Gastrocnemius medialis (tissue), 4 donors: ENCODE measurements at regions not wholly inside any gene's neighbourhood (a gene's known extent, or its start where the extent isn't known, plus 50 kb on each side); places are given as distances from the start of the nearest gene placed in this dataset.

Source experiments
- ATAC-seq, 2 donors: fragments of 150-250 bp; one replicate each; pipeline ENCODE4 v1.9.1; 2016
- DNase-seq, 2 donors: peaks; one replicate each; pipeline ENCODE4 v3.0.0-alpha.2; 2019
- H3K27ac ChIP-seq, 4 donors: fragments of 200-600 bp; sonication (generic); 1 replicate in 1 of 4; 2 replicates in 3 of 4; pipeline ENCODE4 v1.5.1; 2016 to 2018; ENCODE audit warnings: mild to moderate bottlenecking in 2 of 4, moderate library complexity in 1 of 4
- H3K27me3 ChIP-seq, 3 donors: fragments of 200-600 bp; sonication (generic) in 2 of 3; 1 replicate in 1 of 3; 2 replicates in 2 of 3; pipeline versions ENCODE4 v1.5.1 to v1.6.0; 2016 to 2019; ENCODE audit warnings: mild to moderate bottlenecking in 1 of 3, moderate library complexity in 1 of 3
- H3K36me3 ChIP-seq, 2 donors: fragments of 200-600 bp; sonication (generic) in 1 of 2; one replicate each; pipeline ENCODE4 v1.5.1; 2017 to 2018
- H3K4me1 ChIP-seq, 2 donors: fragments of 200-600 bp; sonication (generic) in 1 of 2; one replicate each; pipeline ENCODE4 v1.5.1; 2016 to 2017; ENCODE audit warnings: mild to moderate bottlenecking in 2 of 2
- H3K4me3 ChIP-seq, 4 donors: fragments of 200-600 bp; sonication (generic) in 3 of 4; 1 replicate in 1 of 4; 2 replicates in 3 of 4; pipeline ENCODE4 v1.5.1; 2016 to 2019; ENCODE audit warnings: mild to moderate bottlenecking in 2 of 4
- H3K9me3 ChIP-seq, 3 donors: fragments of 200-600 bp; sonication (generic) in 2 of 3; 1 replicate in 1 of 3; 2 replicates in 2 of 3; pipeline ENCODE4 v1.5.1; 2016 to 2019
- POLR2A ChIP-seq, 2 donors: fragments of 450-650 bp; IDR thresholded peaks; one replicate each; pipeline ENCODE4 v1.6.1; 2017; ENCODE audit warnings: antibody characterized with exemption in 2 of 2, mild to moderate bottlenecking in 2 of 2, moderate library complexity in 2 of 2
- in situ Hi-C, 4 donors: fragments of 200-750 bp; cut with MboI; loops; one replicate each; pipeline versions ENCODE4 v1.15.0 to v1.8.0; 2017; ENCODE audit warnings: low sequenced_read_pairs in 4 of 4
- intact Hi-C: fragments of 100-400 bp; cut with DNase I; formaldehyde crosslinking; loops from one replicate; pipeline ENCODE4 v1.15.1; 2023; ENCODE audit warnings: low total_unique reads
- TF ChIP-seq, protein P1 (sequence below), 5 experiments: fragments of 450-650 bp in 3 of 5; fragments of 200-600 bp in 2 of 5; sonication (generic) in 2 of 5; IDR thresholded peaks in 4 of 5; conservative IDR thresholded peaks in 1 of 5; 1 replicate in 4 of 5; 2 replicates in 1 of 5; pipeline ENCODE4 v1.5.1; 2016 to 2019; ENCODE audit warnings: antibody characterized with exemption in 5 of 5, mild to moderate bottlenecking in 3 of 5, moderate library complexity in 3 of 5

DNA sequence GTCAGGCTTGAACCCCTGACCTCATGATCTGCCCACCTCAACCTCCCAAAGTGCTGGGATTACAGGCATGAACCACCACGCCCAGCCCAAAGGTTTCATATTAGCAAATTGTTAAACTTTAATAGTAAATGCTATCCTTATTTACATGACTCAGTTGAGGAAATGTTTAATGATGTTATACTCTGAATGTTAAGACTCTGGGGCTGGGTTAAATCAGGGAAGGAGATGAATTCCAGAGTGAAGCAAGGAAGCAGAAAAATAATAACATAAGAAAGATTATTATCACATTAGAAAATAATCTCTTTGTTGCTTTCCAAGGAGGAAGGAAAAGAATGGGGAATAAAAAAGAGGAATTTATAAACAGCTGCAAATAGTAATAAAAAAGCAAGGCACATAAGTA lies 105.3 kb downstream of the PTGS2 start:
- ATAC-seq (no peak), DNase-seq (no peak)
- intact Hi-C loops: no loop called here
- Histone ChIP-seq H3K27me3 (no peaks in the 10 kb centered on the region), H3K36me3 (no peaks in the 10 kb centered on the region), H3K27ac (no peak overlapping the region), H3K4me3 (no peak overlapping the region), H3K9me3 (no peaks in the 10 kb centered on the region), H3K4me1 (no peaks in the 10 kb centered on the region)
- in situ Hi-C loops: no loop called here
- TF ChIP-seq POLR2A (IDR thresholded peaks at IDR 0.05): no peak
- TF ChIP-seq, protein P1, sequence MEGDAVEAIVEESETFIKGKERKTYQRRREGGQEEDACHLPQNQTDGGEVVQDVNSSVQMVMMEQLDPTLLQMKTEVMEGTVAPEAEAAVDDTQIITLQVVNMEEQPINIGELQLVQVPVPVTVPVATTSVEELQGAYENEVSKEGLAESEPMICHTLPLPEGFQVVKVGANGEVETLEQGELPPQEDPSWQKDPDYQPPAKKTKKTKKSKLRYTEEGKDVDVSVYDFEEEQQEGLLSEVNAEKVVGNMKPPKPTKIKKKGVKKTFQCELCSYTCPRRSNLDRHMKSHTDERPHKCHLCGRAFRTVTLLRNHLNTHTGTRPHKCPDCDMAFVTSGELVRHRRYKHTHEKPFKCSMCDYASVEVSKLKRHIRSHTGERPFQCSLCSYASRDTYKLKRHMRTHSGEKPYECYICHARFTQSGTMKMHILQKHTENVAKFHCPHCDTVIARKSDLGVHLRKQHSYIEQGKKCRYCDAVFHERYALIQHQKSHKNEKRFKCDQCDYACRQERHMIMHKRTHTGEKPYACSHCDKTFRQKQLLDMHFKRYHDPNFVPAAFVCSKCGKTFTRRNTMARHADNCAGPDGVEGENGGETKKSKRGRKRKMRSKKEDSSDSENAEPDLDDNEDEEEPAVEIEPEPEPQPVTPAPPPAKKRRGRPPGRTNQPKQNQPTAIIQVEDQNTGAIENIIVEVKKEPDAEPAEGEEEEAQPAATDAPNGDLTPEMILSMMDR (IDR thresholded peaks at IDR 0.05 in 4 of 5, conservative IDR thresholded peaks at IDR 0.05 in 1 of 5): no peak

DNA sequence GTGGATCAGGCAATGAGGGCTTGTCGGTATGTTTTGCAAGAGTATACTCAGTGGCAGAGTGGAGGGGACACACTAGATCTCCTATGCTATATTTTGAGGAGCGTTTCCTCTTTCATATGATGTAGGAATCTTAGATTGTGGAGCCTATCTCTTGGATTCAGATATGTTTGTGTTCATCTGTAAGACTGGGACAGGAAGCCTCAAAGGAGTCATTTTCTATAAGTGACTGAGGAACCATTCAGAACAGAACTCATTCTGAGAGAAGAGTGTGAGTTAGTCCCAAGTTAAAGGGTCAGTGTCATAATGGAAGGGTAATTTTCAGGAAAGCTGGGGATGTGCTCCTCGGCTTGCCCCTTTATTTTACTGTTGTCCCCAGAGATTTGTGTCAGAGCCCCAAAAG lies 107.7 kb downstream of the PTGS2 start:
- ATAC-seq: no peak
- Histone ChIP-seq H3K4me1 (no peaks in the 10 kb centered on the region), H3K9me3 (no peaks in the 10 kb centered on the region), H3K4me3 (no peak overlapping the region), H3K27me3 (no peaks in the 10 kb centered on the region), H3K27ac (no peak overlapping the region), H3K36me3 (no peaks in the 10 kb centered on the region)
- intact Hi-C loops (no loop called here), in situ Hi-C loops (no loop called here)
- no peak for DNase-seq
- TF ChIP-seq, protein P1 (IDR thresholded peaks at IDR 0.05 in 4 of 5, conservative IDR thresholded peaks at IDR 0.05 in 1 of 5): no peak
- TF ChIP-seq POLR2A (IDR thresholded peaks at IDR 0.05): no peak

DNA sequence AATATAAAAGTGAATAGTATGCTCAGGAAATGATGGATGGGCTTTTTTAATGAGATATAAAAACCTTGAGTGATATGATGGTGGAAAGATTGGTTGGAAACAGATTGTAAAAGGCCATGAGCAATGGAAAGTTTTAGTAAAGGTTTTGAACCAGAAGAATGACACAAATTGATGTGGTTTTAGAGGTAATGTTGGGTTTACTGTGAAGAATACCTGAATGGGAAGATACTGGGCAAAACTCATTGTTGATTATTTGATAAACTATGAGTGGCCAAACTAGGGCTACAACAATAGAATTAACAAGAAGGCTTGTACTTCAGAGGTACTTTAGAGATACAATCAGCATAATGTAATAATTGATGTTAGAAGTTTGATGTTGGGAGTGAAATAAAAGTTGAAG lies 108.5 kb downstream of the PTGS2 start:
- no peak overlapping the region for H3K4me3 ChIP-seq
- H3K36me3 ChIP-seq: no peaks in the 10 kb centered on the region
- no peak for ATAC-seq
- no peaks in the 10 kb centered on the region for H3K9me3 ChIP-seq
- intact Hi-C loops (no loop called here), in situ Hi-C loops (no loop called here)
- no peaks in the 10 kb centered on the region for H3K27me3 ChIP-seq
- H3K27ac ChIP-seq: no peak overlapping the region
- TF ChIP-seq, protein P1 (IDR thresholded peaks at IDR 0.05 in 4 of 5, conservative IDR thresholded peaks at IDR 0.05 in 1 of 5): no peak
- no peak for TF ChIP-seq POLR2A (IDR thresholded peaks at IDR 0.05)
- DNase-seq: no peak
- no peaks in the 10 kb centered on the region for H3K4me1 ChIP-seq

DNA sequence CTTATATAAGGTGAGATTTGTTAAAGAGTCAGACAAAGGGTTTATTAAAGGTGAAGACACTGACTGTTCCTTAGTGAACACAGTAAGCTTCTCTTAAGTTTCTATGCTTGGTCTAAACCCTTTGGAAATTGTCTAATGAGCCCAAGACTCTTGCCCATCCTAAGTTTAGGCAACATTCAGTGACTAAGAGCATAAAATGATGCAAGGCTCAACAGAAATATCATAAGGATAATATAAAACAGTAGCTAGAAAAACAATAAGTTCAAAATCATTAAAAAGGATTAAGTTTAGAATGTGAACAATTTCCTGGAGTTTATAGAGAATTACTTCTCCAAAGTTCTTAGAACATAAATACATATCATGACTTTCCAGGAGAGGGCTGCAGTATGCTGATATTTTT lies 108.9 kb upstream of the PDC start:
- no peak for TF ChIP-seq POLR2A (IDR thresholded peaks at IDR 0.05)
- TF ChIP-seq, protein P1 (IDR thresholded peaks at IDR 0.05 in 4 of 5, conservative IDR thresholded peaks at IDR 0.05 in 1 of 5): no peak
- H3K9me3 ChIP-seq: no peaks in the 10 kb centered on the region
- intact Hi-C loops (no loop called here), in situ Hi-C loops (no loop called here)
- no peak for ATAC-seq
- no peak overlapping the region for H3K4me3 ChIP-seq
- no peak overlapping the region for H3K27ac ChIP-seq
- DNase-seq: no peak
- no peaks in the 10 kb centered on the region for H3K27me3 ChIP-seq
- H3K36me3 ChIP-seq: no peaks in the 10 kb centered on the region
- no peaks in the 10 kb centered on the region for H3K4me1 ChIP-seq

DNA sequence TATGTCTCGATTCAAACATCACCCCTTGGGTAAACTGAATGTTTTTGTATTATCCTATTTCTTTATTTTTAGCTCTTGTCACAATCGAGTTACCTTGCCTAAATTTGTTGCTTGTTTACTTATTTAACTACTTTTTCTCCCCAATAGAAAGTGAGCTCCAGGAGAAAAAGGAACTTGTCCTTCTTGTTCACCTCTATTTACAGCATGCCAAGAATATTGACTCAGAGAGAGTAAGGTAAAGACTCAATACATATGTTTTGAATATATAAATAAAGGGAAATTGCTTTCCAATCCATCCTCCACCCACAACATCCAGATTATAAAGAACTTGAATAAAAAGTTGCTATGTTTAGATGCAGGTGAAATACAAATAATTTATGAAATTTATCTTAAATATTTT lies 107.3 kb upstream of the PDC start:
- intact Hi-C loops: no loop called here
- Histone ChIP-seq H3K27me3 (no peaks in the 10 kb centered on the region), H3K4me1 (no peaks in the 10 kb centered on the region), H3K4me3 (no peak overlapping the region), H3K9me3 (no peaks in the 10 kb centered on the region), H3K36me3 (no peaks in the 10 kb centered on the region), H3K27ac (no peak overlapping the region)
- ATAC-seq (no peak), DNase-seq (no peak)
- TF ChIP-seq, protein P1 (IDR thresholded peaks at IDR 0.05 in 4 of 5, conservative IDR thresholded peaks at IDR 0.05 in 1 of 5): no peak
- no peak for TF ChIP-seq POLR2A (IDR thresholded peaks at IDR 0.05)
- in situ Hi-C loops: no loop called here
